BLaER1 treated with 17β-estradiol and CSF1 and Interleukin-3, amounts not matched to agents 10 nM and 100 nM (cell line): ENCODE measurements at regions not wholly inside any gene's neighbourhood (a gene's known extent, or its start where the extent isn't known, plus 50 kb on each side); places are given as distances from the start of the nearest gene placed in this dataset.

Experiments used
- H3K27ac ChIP-seq, 11 experiments: shearing (Covaris generic); formaldehyde crosslinking; 2 replicates each; pipeline ENCODE4 v1.8.1; 2022
- H3K27me3 ChIP-seq, 11 experiments: shearing (Covaris generic); formaldehyde crosslinking; 2 replicates each; pipeline ENCODE4 v1.8.1; 2022
- H3K36me3 ChIP-seq, 11 experiments: shearing (Covaris generic); formaldehyde crosslinking; 2 replicates each; pipeline ENCODE4 v1.8.1; 2022
- H3K4me1 ChIP-seq, 10 experiments: shearing (Covaris generic); formaldehyde crosslinking; 2 replicates each; pipeline ENCODE4 v1.8.1; 2022
- H3K4me2 ChIP-seq, 11 experiments: shearing (Covaris generic); formaldehyde crosslinking; 2 replicates each; pipeline ENCODE4 v1.8.1; 2022
- H3K4me3 ChIP-seq, 10 experiments: shearing (Covaris generic); formaldehyde crosslinking; 2 replicates each; pipeline ENCODE4 v1.8.1; 2022
- H3K9ac ChIP-seq, 11 experiments: shearing (Covaris generic); formaldehyde crosslinking; 2 replicates each; pipeline ENCODE4 v1.8.1; 2022
- H3K9me3 ChIP-seq, 11 experiments: shearing (Covaris generic); formaldehyde crosslinking; replicated peaks in 1 of 11; 2 replicates each; pipeline ENCODE4 v1.8.1; 2022
- H4K20me1 ChIP-seq, 11 experiments: shearing (Covaris generic); formaldehyde crosslinking; 2 replicates each; pipeline ENCODE4 v1.8.1; 2022
- Cebpa-rat ChIP-seq, 11 experiments: shearing (Covaris generic); IDR thresholded peaks; 2 replicates each; pipeline ENCODE4 v1.8.1; 2022

GRCh38 chr14:31930070-31930469, 147.0 kb upstream of the ARHGAP5 start:
- no peak for TF ChIP-seq Cebpa-rat (IDR thresholded peaks at IDR 0.05)
- Histone ChIP-seq H3K27me3 (no peaks in the 10 kb centered on the region), H3K27ac (no peak overlapping the region), H3K9ac (no peak overlapping the region), H3K4me2 (peak overlapping the region in 3 of 11 experiments; percentile 4 to 21 (median 6); a peak in 4 of 22 replicates), H3K9me3 (no peaks in the 10 kb centered on the region), H3K4me3 (no peak overlapping the region), H4K20me1 (no peaks in the 10 kb centered on the region), H3K36me3 (no peaks in the 10 kb centered on the region), H3K4me1 (peaks cover 0 to 59% (median 5%) of the 10 kb centered on the region in 10 experiments; a peak in 10 of 20 replicates)

GRCh38 chr14:31930493-31931240, 146.4 kb upstream of the ARHGAP5 start:
- no peak for TF ChIP-seq Cebpa-rat (IDR thresholded peaks at IDR 0.05)
- no peaks in the 10 kb centered on the region for H3K27me3 ChIP-seq
- no peak overlapping the region for H3K9ac ChIP-seq
- peak overlapping the region in 3 of 11 experiments; percentile 4 to 21 (median 6); a peak in 4 of 22 replicates for H3K4me2 ChIP-seq
- peaks cover 0 to 59% (median 5%) of the 10 kb centered on the region in 10 experiments; a peak in 10 of 20 replicates for H3K4me1 ChIP-seq
- no peak overlapping the region for H3K4me3 ChIP-seq
- H3K36me3 ChIP-seq: no peaks in the 10 kb centered on the region
- H3K9me3 ChIP-seq: no peaks in the 10 kb centered on the region
- no peak overlapping the region for H3K27ac ChIP-seq
- no peaks in the 10 kb centered on the region for H4K20me1 ChIP-seq

GRCh38 chr14:31932675-31933074, 144.4 kb upstream of the ARHGAP5 start:
- H3K4me1 ChIP-seq: peaks cover 0 to 62% (median 5%) of the 10 kb centered on the region in 10 experiments; a peak in 11 of 20 replicates
- no peaks in the 10 kb centered on the region for H4K20me1 ChIP-seq
- H3K4me3 ChIP-seq: no peak overlapping the region
- no peak overlapping the region for H3K27ac ChIP-seq
- no peaks in the 10 kb centered on the region for H3K27me3 ChIP-seq
- no peak for TF ChIP-seq Cebpa-rat (IDR thresholded peaks at IDR 0.05)
- no peaks in the 10 kb centered on the region for H3K9me3 ChIP-seq
- no peak overlapping the region for H3K9ac ChIP-seq
- no peaks in the 10 kb centered on the region for H3K36me3 ChIP-seq
- H3K4me2 ChIP-seq: no peak overlapping the region

- no peaks in the 10 kb centered on the region for H3K36me3 ChIP-seq
- H3K9ac ChIP-seq: no peak overlapping the region
- no peak for TF ChIP-seq Cebpa-rat (IDR thresholded peaks at IDR 0.05)
- H3K27me3 ChIP-seq: no peaks in the 10 kb centered on the region
- H3K4me1 ChIP-seq: peaks cover 0 to 70% (median 5%) of the 10 kb centered on the region in 10 experiments; a peak in 11 of 20 replicates
- H3K27ac ChIP-seq: no peak overlapping the region
- H3K4me2 ChIP-seq: no peak overlapping the region
- H3K4me3 ChIP-seq: no peak overlapping the region
- H3K9me3 ChIP-seq: no peaks in the 10 kb centered on the region
- H4K20me1 ChIP-seq: no peaks in the 10 kb centered on the region
Observed at GRCh38 chr14:31933716-31934115, 143.4 kb upstream of the ARHGAP5 start.

GRCh38 chr14:31934767-31935266, 142.3 kb upstream of the ARHGAP5 start:
- no peak for TF ChIP-seq Cebpa-rat (IDR thresholded peaks at IDR 0.05)
- Histone ChIP-seq H3K9me3 (no peaks in the 10 kb centered on the region), H3K9ac (no peak overlapping the region), H3K36me3 (no peaks in the 10 kb centered on the region), H3K27ac (no peak overlapping the region), H3K4me1 (peaks cover 0 to 63% (median 5%) of the 10 kb centered on the region in 10 experiments; a peak in 11 of 20 replicates), H4K20me1 (no peaks in the 10 kb centered on the region), H3K4me3 (no peak overlapping the region), H3K4me2 (peak overlapping the region in 2 of 11 experiments; percentile 17 to 47; a peak in 3 of 22 replicates), H3K27me3 (no peaks in the 10 kb centered on the region)

- H3K36me3 ChIP-seq: no peaks in the 10 kb centered on the region
- H3K27me3 ChIP-seq: no peaks in the 10 kb centered on the region
- H3K4me1 ChIP-seq: peaks cover 0 to 57% (median 4%) of the 10 kb centered on the region in 10 experiments; a peak in 11 of 20 replicates
- no peaks in the 10 kb centered on the region for H3K9me3 ChIP-seq
- H3K4me2 ChIP-seq: peak overlapping the region in 3 of 11 experiments; percentile 10 to 47 (median 17); a peak in 4 of 22 replicates
- no peak overlapping the region for H3K4me3 ChIP-seq
- no peak overlapping the region for H3K9ac ChIP-seq
- no peaks in the 10 kb centered on the region for H4K20me1 ChIP-seq
- no peak for TF ChIP-seq Cebpa-rat (IDR thresholded peaks at IDR 0.05)
- peak overlapping the region in 1 of 11 experiments; percentile 16; a peak in 1 of 22 replicates for H3K27ac ChIP-seq
Observed at GRCh38 chr14:31935391-31935790, 141.7 kb upstream of the ARHGAP5 start.

GRCh38 chr14:31936115-31936514, 141.0 kb upstream of the ARHGAP5 start:
- Histone ChIP-seq H4K20me1 (no peaks in the 10 kb centered on the region), H3K4me1 (peaks cover 0 to 50% (median 0%) of the 10 kb centered on the region in 10 experiments; a peak in 8 of 20 replicates), H3K4me3 (no peak overlapping the region), H3K27me3 (no peaks in the 10 kb centered on the region), H3K9ac (no peak overlapping the region), H3K36me3 (no peaks in the 10 kb centered on the region), H3K9me3 (no peaks in the 10 kb centered on the region), H3K27ac (no peak overlapping the region), H3K4me2 (peak overlapping the region in 2 of 11 experiments; percentile 17 to 20; a peak in 2 of 22 replicates)
- TF ChIP-seq Cebpa-rat (IDR thresholded peaks at IDR 0.05): no peak

- Histone ChIP-seq H3K27me3 (no peaks in the 10 kb centered on the region), H3K9me3 (no peaks in the 10 kb centered on the region), H3K4me2 (peak overlapping the region in 4 of 11 experiments; percentile 7 to 58 (median 31); a peak in 5 of 22 replicates), H3K9ac (no peak overlapping the region), H3K27ac (peak overlapping the region in 3 of 11 experiments; percentile 6 to 47 (median 43); a peak in 4 of 22 replicates), H3K4me3 (no peak overlapping the region), H3K36me3 (no peaks in the 10 kb centered on the region), H4K20me1 (no peaks in the 10 kb centered on the region), H3K4me1 (peaks cover 0 to 50% (median 0%) of the 10 kb centered on the region in 10 experiments; a peak in 8 of 20 replicates)
- no peak for TF ChIP-seq Cebpa-rat (IDR thresholded peaks at IDR 0.05)
Observed at GRCh38 chr14:31937730-31938346, 139.3 kb upstream of the ARHGAP5 start.

- no peaks in the 10 kb centered on the region for H3K36me3 ChIP-seq
- no peak overlapping the region for H3K4me2 ChIP-seq
- H3K4me3 ChIP-seq: no peak overlapping the region
- peaks cover 0 to 45% (median 0%) of the 10 kb centered on the region in 10 experiments; a peak in 8 of 20 replicates for H3K4me1 ChIP-seq
- no peaks in the 10 kb centered on the region for H3K9me3 ChIP-seq
- H3K9ac ChIP-seq: no peak overlapping the region
- no peaks in the 10 kb centered on the region for H4K20me1 ChIP-seq
- no peak overlapping the region for H3K27ac ChIP-seq
- TF ChIP-seq Cebpa-rat (IDR thresholded peaks at IDR 0.05): no peak
- H3K27me3 ChIP-seq: no peaks in the 10 kb centered on the region
Observed at GRCh38 chr14:31939934-31940333, 137.2 kb upstream of the ARHGAP5 start.
